ENCODE measurements at regions not wholly inside any gene's neighbourhood (a gene's known extent, or its start where the extent isn't known, plus 50 kb on each side); places are given as distances from the start of the nearest gene placed in this dataset.

GRCh38 chr4:111234939-111235338 lies 612.1 kb upstream of the PITX2 start:
- CTCF ChIA-PET (ENCODE audit: partially characterized antibody) = no interaction called here
- H3K79me1 ChIP-seq (ENCODE audit: low read depth, low read length) = no peaks in the 10 kb centered on the region
- no peak overlapping the region for H3K27ac ChIP-seq (ENCODE audit: low read depth, low read length)
- H3K23me2 ChIP-seq (ENCODE audit: low read depth, low read length) = no peaks in the 10 kb centered on the region
- no peaks in the 10 kb centered on the region for H3K4me1 ChIP-seq (replicated peaks in 1 of 4; ENCODE audit: control insufficient read depth in 3 of 4, insufficient read depth in 4 of 4, low read length in 3 of 4)
- DNase-seq (ENCODE audit: low read depth in 1 of 2, low spot score in 2 of 2) (no peak), FAIRE-seq (no peak)
- no peaks in the 10 kb centered on the region for H3K27me3 ChIP-seq (replicated peaks in 1 of 4; ENCODE audit: control insufficient read depth in 3 of 4, extremely low read depth in 1 of 4, insufficient read depth in 3 of 4, low read length in 3 of 4)
- H3K9me3 ChIP-seq (ENCODE audit: insufficient read depth in 2 of 2, low read depth in 1 of 2, low read length in 1 of 2) = no peaks in the 10 kb centered on the region
- no peak for TF ChIP-seq POU5F1 (IDR thresholded peaks at IDR 0.05; ENCODE audit: low read depth, low read length)
- TF ChIP-seq TCF12 (IDR thresholded peaks at IDR 0.05; ENCODE audit: low read depth, low read length) = no peak
- no peak for TF ChIP-seq EZH2 (IDR thresholded peaks at IDR 0.05; ENCODE audit: low read depth, low read length, severe bottlenecking)
- no peak for TF ChIP-seq ATF3 (IDR thresholded peaks at IDR 0.05; ENCODE audit: insufficient read depth, low read depth, low read length)
- no peak for TF ChIP-seq SAP30 (IDR thresholded peaks at IDR 0.05; ENCODE audit: insufficient read depth, insufficient replicate concordance, low read length)
- TF ChIP-seq HDAC6 (IDR thresholded peaks at IDR 0.05; ENCODE audit: low read depth, low read length) = no peak
- 81% methylated on average over 8 of the region's 8 CpGs; no CpG with 5 or more reads in 1 of the 2 experiments for WGBS, 2 experiments (ENCODE audit: extremely low coverage in 1 of 2, insufficient coverage in 1 of 2, insufficient read length in 1 of 2, insufficient replicate concordance in 2 of 2, low coverage in 1 of 2, low lambda C conversion rate in 2 of 2, missing lambda C conversion rate in 1 of 2)
- no peak overlapping the region for H3K4me3 ChIP-seq (ENCODE audit: extremely low read depth in 1 of 4, insufficient read depth in 2 of 4, low read depth in 3 of 4, low read length in 4 of 4)
- no peak overlapping the region for H2BK5ac ChIP-seq (ENCODE audit: low read depth, low read length)
- H3K56ac ChIP-seq (replicated peaks; ENCODE audit: insufficient read length, low read depth, low read length) = no peak overlapping the region
- no peak overlapping the region for H4K5ac ChIP-seq (ENCODE audit: insufficient read length, low read depth, low read length)
- H3K18ac ChIP-seq (ENCODE audit: extremely low read depth, low read length) = no peak overlapping the region
- H3K23ac ChIP-seq (ENCODE audit: insufficient read length) = no peak overlapping the region
- no peak overlapping the region for H4K91ac ChIP-seq (replicated peaks; ENCODE audit: insufficient read length, low read length)
- no peak overlapping the region for H3K4ac ChIP-seq (replicated peaks; ENCODE audit: insufficient read length, low read depth, low read length)
- H3K14ac ChIP-seq (ENCODE audit: insufficient read length) = no peak overlapping the region
- no peak overlapping the region for H2BK12ac ChIP-seq (ENCODE audit: low read depth, low read length)
- H2AK5ac ChIP-seq (ENCODE audit: low read depth, low read length) = no peak overlapping the region
- H2BK20ac ChIP-seq (ENCODE audit: low read length) = no peak overlapping the region
- H2AFZ ChIP-seq (ENCODE audit: low read length) = no peak overlapping the region
- no peak overlapping the region for H2BK15ac ChIP-seq (ENCODE audit: low read length)
- no peaks in the 10 kb centered on the region for H4K20me1 ChIP-seq (replicated peaks in 1 of 2; ENCODE audit: control insufficient read depth in 1 of 2, insufficient read depth in 2 of 2, low read length in 2 of 2)
- no peak overlapping the region for H3K4me2 ChIP-seq (ENCODE audit: insufficient read depth in 1 of 2, low read depth in 2 of 2, low read length in 2 of 2)
- H3K79me2 ChIP-seq (ENCODE audit: control insufficient read depth in 1 of 2, insufficient read depth in 2 of 2, low read length in 2 of 2) = no peaks in the 10 kb centered on the region
- no peak overlapping the region for H2BK120ac ChIP-seq (replicated peaks; ENCODE audit: low read depth, low read length)
- H3K36me3 ChIP-seq (ENCODE audit: control insufficient read depth in 2 of 4, insufficient read depth in 4 of 4, low read length in 3 of 4) = no peaks in the 10 kb centered on the region
- POLR2A ChIA-PET (ENCODE audit: partially characterized antibody) = no interaction called here
- H4K8ac ChIP-seq (ENCODE audit: extremely low read depth, insufficient read depth, low read length) = no peak overlapping the region
- H3K9ac ChIP-seq (replicated peaks in 1 of 4; ENCODE audit: extremely low read depth in 1 of 4, low read depth in 3 of 4, low read length in 3 of 4) = no peak overlapping the region
